H9 (cell line): ENCODE measurements at regions not wholly inside any gene's neighbourhood (a gene's known extent, or its start where the extent isn't known, plus 50 kb on each side); places are given as distances from the start of the nearest gene placed in this dataset.

Experiments
- DNase-seq: peaks from one replicate; pipeline ENCODE4 v3.0.0-alpha.2; 2017
- H2AFZ ChIP-seq: one replicate; pipeline ENCODE4 v1.6.1; 2013; ENCODE audit warnings: mild to moderate bottlenecking, low read length, control low read depth, moderate library complexity
- H2AK5ac ChIP-seq: 2 replicates; pipeline ENCODE4 v1.6.1; 2013; ENCODE audit warnings: low read length, control low read depth, mixed read lengths; ENCODE audit not compliant: insufficient read length
- H2BK120ac ChIP-seq: one replicate; pipeline ENCODE4 v1.6.1; 2013; ENCODE audit warnings: low read depth, mild to moderate bottlenecking, low read length, control low read depth, inconsistent platforms; ENCODE audit not compliant: poor library complexity, severe bottlenecking
- H2BK12ac ChIP-seq: 2 replicates; pipeline ENCODE4 v1.6.1; 2013; ENCODE audit warnings: low read length, control low read depth, mixed read lengths, low read depth; ENCODE audit not compliant: insufficient read length
- H2BK15ac ChIP-seq: 2 replicates; pipeline ENCODE4 v1.6.1; 2013; ENCODE audit warnings: low read depth, low read length, control low read depth
- H2BK20ac ChIP-seq: one replicate; pipeline ENCODE4 v1.6.1; 2013; ENCODE audit warnings: low read depth, mild to moderate bottlenecking, low read length, control low read depth, inconsistent platforms; ENCODE audit not compliant: poor library complexity, severe bottlenecking
- H2BK5ac ChIP-seq: 2 replicates; pipeline ENCODE4 v1.6.1; 2013; ENCODE audit warnings: low read length, control low read depth, mixed read lengths; ENCODE audit not compliant: insufficient read length
- H3K14ac ChIP-seq: 2 replicates; pipeline ENCODE4 v1.6.1; 2013; ENCODE audit warnings: low read length, control low read depth; ENCODE audit not compliant: insufficient read depth
- H3K18ac ChIP-seq: 2 replicates; pipeline ENCODE4 v1.6.1; 2013; ENCODE audit warnings: low read depth, mild to moderate bottlenecking, mixed read lengths, low read length, control low read depth; ENCODE audit not compliant: insufficient read length
- H3K23ac ChIP-seq: 2 replicates; pipeline ENCODE4 v1.6.1; 2013; ENCODE audit warnings: low read length, control low read depth, mixed read lengths, low read depth; ENCODE audit not compliant: insufficient read length
- H3K23me2 ChIP-seq: 2 replicates; pipeline ENCODE4 v1.6.1; 2013; ENCODE audit warnings: low read depth, mild to moderate bottlenecking, mixed read lengths, low read length, control low read depth; ENCODE audit not compliant: insufficient read length, poor library complexity, severe bottlenecking
- H3K27ac ChIP-seq: 2 replicates; pipeline ENCODE4 v1.5.1; 2013; ENCODE audit warnings: low read length, control low read depth, mixed read lengths, low read depth; ENCODE audit not compliant: insufficient read length
- H3K27me3 ChIP-seq: 2 replicates; pipeline ENCODE4 v1.6.1; 2013; ENCODE audit warnings: low read length, control low read depth, inconsistent platforms; ENCODE audit not compliant: insufficient read depth
- H3K4ac ChIP-seq: 2 replicates; pipeline ENCODE4 v1.6.1; 2013; ENCODE audit warnings: low read depth, mild to moderate bottlenecking, control low read depth, inconsistent platforms, low read length, moderate library complexity
- H3K4me1 ChIP-seq: 2 replicates; pipeline ENCODE4 v1.6.1; 2013; ENCODE audit warnings: low read length, control low read depth, inconsistent platforms; ENCODE audit not compliant: insufficient read depth
- H3K4me2 ChIP-seq: 2 replicates; pipeline ENCODE4 v1.6.1; 2013; ENCODE audit warnings: low read length, control low read depth, mixed read lengths; ENCODE audit not compliant: insufficient read length, insufficient read depth
- H3K56ac ChIP-seq: 2 replicates; pipeline ENCODE4 v1.6.1; 2013; ENCODE audit warnings: low read depth, mild to moderate bottlenecking, mixed read lengths, low read length, control low read depth; ENCODE audit not compliant: insufficient read length
- H3K79me1 ChIP-seq: 2 replicates; pipeline ENCODE4 v1.6.1; 2013; ENCODE audit warnings: low read depth, mild to moderate bottlenecking, moderate library complexity, low read length, control low read depth, inconsistent platforms; ENCODE audit not compliant: insufficient read depth, poor library complexity, severe bottlenecking
- H3K79me2 ChIP-seq: 2 replicates; pipeline ENCODE4 v1.6.1; 2013; ENCODE audit warnings: low read length, control low read depth, inconsistent platforms; ENCODE audit not compliant: insufficient read depth
- H3K9ac ChIP-seq: 2 replicates; pipeline ENCODE4 v1.6.1; 2013; ENCODE audit warnings: low read length, control low read depth, mixed read lengths; ENCODE audit not compliant: insufficient read length; ENCODE audit errors: extremely low read depth
- H3K9me3 ChIP-seq: one replicate; pipeline ENCODE4 v1.6.1; 2013; ENCODE audit warnings: low read depth, low read length, inconsistent platforms; ENCODE audit not compliant: control insufficient read depth
- H3T11ph ChIP-seq: one replicate; pipeline ENCODE4 v1.6.1; 2013; ENCODE audit warnings: mild to moderate bottlenecking, low read length, control low read depth, inconsistent platforms
- H4K20me1 ChIP-seq: one replicate; pipeline ENCODE4 v1.6.1; 2013; ENCODE audit not compliant: control insufficient read depth, insufficient read length, insufficient read depth
- H4K5ac ChIP-seq: 2 replicates; pipeline ENCODE4 v1.6.1; 2013; ENCODE audit warnings: low read depth, mild to moderate bottlenecking, mixed read lengths, low read length, control low read depth; ENCODE audit not compliant: insufficient read length
- H4K8ac ChIP-seq: replicated peaks from 2 replicates; pipeline ENCODE4 v1.6.1; 2013; ENCODE audit warnings: low read length, control low read depth, mixed read lengths, low read depth; ENCODE audit not compliant: insufficient read length
- H4K91ac ChIP-seq: 2 replicates; pipeline ENCODE4 v1.6.1; 2013; ENCODE audit warnings: low read depth, mild to moderate bottlenecking, moderate library complexity, mixed read lengths, low read length, control low read depth; ENCODE audit not compliant: insufficient read length
- H3K27ac Mint-ChIP-seq, 3 experiments: 2 replicates in 2 of 3; 3 replicates in 1 of 3; pipeline ENCODE4 v1.8.0; 2020 to 2021; ENCODE audit warnings: mixed read lengths in 3 of 3, mild to moderate bottlenecking in 1 of 3, moderate library complexity in 1 of 3
- H3K27me3 Mint-ChIP-seq: 2 replicates; pipeline ENCODE4 v1.8.0; 2021; ENCODE audit warnings: low read depth, mild to moderate bottlenecking, moderate library complexity, mixed read lengths
- H3K36me3 Mint-ChIP-seq, 3 experiments: 2 replicates in 2 of 3; 3 replicates in 1 of 3; pipeline ENCODE4 v1.8.0; 2020 to 2021; ENCODE audit warnings: low read depth in 3 of 3, mixed read lengths in 3 of 3; ENCODE audit not compliant: insufficient read depth in 1 of 3
- H3K4me1 Mint-ChIP-seq, 2 experiments: 2 replicates each; pipeline ENCODE4 v1.8.0; 2020; ENCODE audit warnings: mixed read lengths in 2 of 2
- H3K4me3 Mint-ChIP-seq, 2 experiments: 2 replicates in 1 of 2; 3 replicates in 1 of 2; pipeline ENCODE4 v1.8.0; 2020 to 2021; ENCODE audit warnings: mild to moderate bottlenecking in 2 of 2, mixed read lengths in 2 of 2, moderate library complexity in 1 of 2
- H3K9me3 Mint-ChIP-seq, 2 experiments: 2 replicates in 1 of 2; 3 replicates in 1 of 2; pipeline ENCODE4 v1.8.0; 2020; ENCODE audit warnings: mild to moderate bottlenecking in 2 of 2, mixed read lengths in 2 of 2, moderate library complexity in 1 of 2
- CTCF ChIP-seq: fragments of 200-600 bp; sonication (generic); conservative IDR thresholded peaks from 3 replicates; pipeline ENCODE4 v1.8.0; 2021; ENCODE audit warnings: antibody characterized with exemption, mild to moderate bottlenecking

- Histone ChIP-seq H3K4ac (no peak overlapping the region), H3K18ac (no peak overlapping the region), H3T11ph (no peak overlapping the region), H2BK15ac (no peak overlapping the region), H2AK5ac (no peak overlapping the region), H3K79me2 (no peaks in the 10 kb centered on the region), H3K27me3 (no peaks in the 10 kb centered on the region), H4K20me1 (no peaks in the 10 kb centered on the region), H2BK20ac (no peak overlapping the region), H4K91ac (no peak overlapping the region), H2AFZ (no peak overlapping the region), H3K14ac (no peak overlapping the region), H3K56ac (no peak overlapping the region), H3K23me2 (no peaks in the 10 kb centered on the region), H2BK12ac (no peak overlapping the region), H4K5ac (no peak overlapping the region), H3K9me3 (no peaks in the 10 kb centered on the region), H3K23ac (no peak overlapping the region), H4K8ac (no peak overlapping the region), H3K4me1 (no peaks in the 10 kb centered on the region), H2BK5ac (no peak overlapping the region), H3K4me2 (no peak overlapping the region), H3K27ac (no peak overlapping the region), H3K9ac (no peak overlapping the region), H3K79me1 (no peaks in the 10 kb centered on the region), H2BK120ac (no peak overlapping the region)
- no peak for TF ChIP-seq CTCF
- no peaks in the 10 kb centered on the region for H3K9me3 Mint-ChIP-seq
- H3K27ac Mint-ChIP-seq: no peak overlapping the region
- no peak overlapping the region for H3K4me3 Mint-ChIP-seq
- H3K4me1 Mint-ChIP-seq: no peaks in the 10 kb centered on the region
- DNase-seq: no peak
- H3K27me3 Mint-ChIP-seq: no peaks in the 10 kb centered on the region
- H3K36me3 Mint-ChIP-seq: no peaks in the 10 kb centered on the region
Observed at GRCh38 chr5:102625468-102625867, 126.7 kb upstream of the SLCO6A1 start.
